HEK293T (cell line): ENCODE measurements at regions not wholly inside any gene's neighbourhood (a gene's known extent, or its start where the extent isn't known, plus 50 kb on each side); places are given as distances from the start of the nearest gene placed in this dataset.
A peak's percentile ranks its signal among the peaks of the same experiment; 100 is the strongest.

Source experiments
- CTCF ChIA-PET: fragments of 350-600 bp; formaldehyde crosslinking; extraction: SDS; loops from one replicate; lab custom pipeline; 2021; ENCODE audit warnings: antibody characterized with exemption, inconsistent platforms; lab: Yijun Ruan, JAX
- POLR2A ChIA-PET: fragments of 350-600 bp; formaldehyde crosslinking; extraction: SDS; loops from one replicate; lab custom pipeline; 2020; ENCODE audit warnings: antibody characterized with exemption, inconsistent platforms; lab: Yijun Ruan, JAX
- DNase-seq: peaks from one replicate; pipeline ENCODE4 v3.0.0; 2012; ENCODE audit warnings: mixed read lengths; ENCODE audit errors: extremely low spot score
- ARNT ChIP-seq: fragments of 450-650 bp; IDR thresholded peaks from 2 replicates; pipeline ENCODE4 v1.6.1; 2017; ENCODE audit warnings: mild to moderate bottlenecking
- BHLHE40 ChIP-seq: fragments of 450-650 bp; IDR thresholded peaks from 2 replicates; pipeline ENCODE4 v1.6.1; 2016; ENCODE audit warnings: mild to moderate bottlenecking, moderate library complexity, borderline replicate concordance
- CTBP1 ChIP-seq: fragments of 450-650 bp; IDR thresholded peaks from 2 replicates; pipeline ENCODE4 v1.6.1; 2016; ENCODE audit warnings: borderline replicate concordance
- ELF4 ChIP-seq: fragments of 450-650 bp; IDR thresholded peaks from 2 replicates; pipeline ENCODE4 v1.6.1; 2017; ENCODE audit warnings: antibody characterized with exemption
- FOXA1 ChIP-seq: fragments of 450-650 bp; IDR thresholded peaks from 2 replicates; pipeline ENCODE4 v1.6.1; 2016; ENCODE audit warnings: mild to moderate bottlenecking
- FOXK2 ChIP-seq: fragments of 450-650 bp; IDR thresholded peaks from 2 replicates; pipeline ENCODE4 v1.6.1; 2016; ENCODE audit warnings: mild to moderate bottlenecking
- FOXM1 ChIP-seq: fragments of 450-650 bp; IDR thresholded peaks from 2 replicates; pipeline ENCODE4 v1.6.1; 2017; ENCODE audit warnings: mild to moderate bottlenecking, borderline replicate concordance
- HDGF ChIP-seq: fragments of 450-650 bp; IDR thresholded peaks from 2 replicates; pipeline ENCODE4 v1.6.1; 2017; ENCODE audit warnings: antibody characterized with exemption, borderline replicate concordance
- L3MBTL2 ChIP-seq: fragments of 450-650 bp; conservative IDR thresholded peaks from 2 replicates; pipeline ENCODE4 v1.6.1; 2016; ENCODE audit warnings: mild to moderate bottlenecking
- LEF1 ChIP-seq: fragments of 450-650 bp; IDR thresholded peaks from 2 replicates; pipeline ENCODE4 v1.6.1; 2017; ENCODE audit warnings: mild to moderate bottlenecking, borderline replicate concordance
- NFRKB ChIP-seq: fragments of 450-650 bp; IDR thresholded peaks from 2 replicates; pipeline ENCODE4 v1.6.1; 2016; ENCODE audit warnings: mild to moderate bottlenecking, moderate library complexity
- SP1 ChIP-seq: fragments of 450-650 bp; IDR thresholded peaks from 2 replicates; pipeline ENCODE4 v1.6.1; 2017
- SUZ12 ChIP-seq: fragments of 450-650 bp; IDR thresholded peaks from 2 replicates; pipeline ENCODE4 v1.6.1; 2016; ENCODE audit warnings: mild to moderate bottlenecking
- TARDBP ChIP-seq: fragments of 450-650 bp; IDR thresholded peaks from 2 replicates; pipeline ENCODE4 v1.6.1; 2016
- ZNF384 ChIP-seq: fragments of 450-650 bp; IDR thresholded peaks from 2 replicates; pipeline ENCODE4 v1.6.1; 2016
- TF ChIP-seq, protein P1 (sequence below): fragments of 450-650 bp; IDR thresholded peaks from 2 replicates; pipeline ENCODE4 v1.6.1; 2016

DNA sequence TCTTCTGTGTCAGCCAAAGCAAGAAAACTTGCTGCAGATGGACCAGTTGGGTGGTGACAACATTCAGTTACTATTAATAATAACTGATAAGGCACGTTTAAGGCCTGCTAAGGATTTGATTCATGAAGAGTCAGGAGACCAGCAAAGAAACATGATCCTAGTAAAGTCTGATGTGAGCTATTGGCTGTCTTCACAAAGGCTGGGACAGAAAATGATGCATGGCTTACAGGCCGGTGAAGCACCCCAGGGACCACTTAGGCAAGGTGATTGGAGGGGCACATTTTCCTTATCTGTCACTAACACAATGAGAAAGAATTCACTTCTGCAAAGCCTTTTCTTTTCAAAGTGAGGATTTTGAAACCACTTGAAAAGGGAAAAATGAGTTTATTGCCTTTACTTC, 65.4 kb upstream of the TRPC3 start:
- CTCF ChIA-PET = no interaction called here
- POLR2A ChIA-PET = no interaction called here
- DNase-seq = no peak
- no peak for TF ChIP-seq LEF1
- TF ChIP-seq, protein P1, sequence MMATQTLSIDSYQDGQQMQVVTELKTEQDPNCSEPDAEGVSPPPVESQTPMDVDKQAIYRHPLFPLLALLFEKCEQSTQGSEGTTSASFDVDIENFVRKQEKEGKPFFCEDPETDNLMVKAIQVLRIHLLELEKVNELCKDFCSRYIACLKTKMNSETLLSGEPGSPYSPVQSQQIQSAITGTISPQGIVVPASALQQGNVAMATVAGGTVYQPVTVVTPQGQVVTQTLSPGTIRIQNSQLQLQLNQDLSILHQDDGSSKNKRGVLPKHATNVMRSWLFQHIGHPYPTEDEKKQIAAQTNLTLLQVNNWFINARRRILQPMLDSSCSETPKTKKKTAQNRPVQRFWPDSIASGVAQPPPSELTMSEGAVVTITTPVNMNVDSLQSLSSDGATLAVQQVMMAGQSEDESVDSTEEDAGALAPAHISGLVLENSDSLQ = peak; percentile 49; the same call in 1 of the 2 replicates

DNA sequence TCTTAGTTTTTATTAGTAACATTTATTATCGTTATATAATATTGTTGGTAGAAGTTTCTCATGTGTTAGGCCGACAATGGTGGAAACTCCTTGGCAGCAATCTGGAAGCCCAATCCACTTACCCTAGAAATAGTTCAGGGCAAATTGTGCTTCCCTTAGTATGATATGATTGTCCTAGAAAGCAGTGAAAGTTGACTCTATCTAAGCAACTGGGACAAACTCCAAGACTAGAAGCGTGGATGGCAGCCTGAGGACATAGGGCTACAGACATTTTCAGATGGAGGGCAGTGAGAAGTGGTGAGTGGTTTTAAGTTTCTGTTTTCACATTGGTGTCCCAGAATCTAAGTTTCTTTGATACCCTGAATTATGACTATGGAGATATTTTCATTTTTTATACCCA, 63.3 kb upstream of the TRPC3 start:
- no peak for DNase-seq
- TF ChIP-seq SP1 = no peak
- no peak for TF ChIP-seq ZNF384
- TF ChIP-seq, protein P1 = no peak
- no peak for TF ChIP-seq FOXK2
- TF ChIP-seq NFRKB = no peak
- no peak for TF ChIP-seq L3MBTL2
- no peak for TF ChIP-seq ELF4
- no peak for TF ChIP-seq LEF1
- TF ChIP-seq CTBP1 = no peak
- no peak for TF ChIP-seq FOXM1
- no peak for TF ChIP-seq BHLHE40
- TF ChIP-seq SUZ12 = no peak
- no peak for TF ChIP-seq TARDBP
- no peak for TF ChIP-seq ARNT
- no peak for TF ChIP-seq FOXA1
- TF ChIP-seq HDGF = no peak
- CTCF ChIA-PET = no interaction called here
- POLR2A ChIA-PET = no interaction called here

DNA sequence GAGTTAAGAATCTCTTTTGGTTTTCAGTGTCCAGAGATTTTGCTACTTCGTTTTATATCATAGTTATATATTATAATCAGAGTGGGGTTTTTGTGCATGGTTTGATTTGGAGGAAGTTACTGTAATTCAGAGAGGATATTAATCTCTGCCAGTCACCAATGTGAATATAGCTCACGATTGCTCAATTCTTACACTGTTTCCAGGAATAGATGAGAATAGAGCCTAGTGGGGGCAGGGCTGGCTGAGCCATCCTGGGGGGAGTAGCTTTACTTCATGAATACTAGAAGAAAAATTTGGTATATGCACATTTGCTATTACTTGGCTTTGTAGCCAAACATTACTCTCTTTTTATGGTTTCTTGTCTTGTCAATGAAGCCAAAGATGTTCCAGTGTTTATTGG, 60.9 kb upstream of the TRPC3 start:
- ChIA-PET POLR2A (no interaction called here), CTCF (interaction anchor here (0.6 kb wide), 1 partner anchor 111 kb away, joined by 3 read pairs; no protein-coding TSS in a partner anchor)
- no peak for DNase-seq
- no peak for TF ChIP-seq FOXA1
- TF ChIP-seq ZNF384 = no peak
- no peak for TF ChIP-seq FOXK2
- TF ChIP-seq L3MBTL2 = no peak
- TF ChIP-seq SUZ12 = no peak
- TF ChIP-seq SP1 = no peak
- no peak for TF ChIP-seq BHLHE40
- no peak for TF ChIP-seq FOXM1
- TF ChIP-seq NFRKB = no peak
- TF ChIP-seq HDGF = no peak
- TF ChIP-seq, protein P1 = no peak
- no peak for TF ChIP-seq ELF4
- TF ChIP-seq TARDBP = no peak
- TF ChIP-seq CTBP1 = no peak
- no peak for TF ChIP-seq ARNT

DNA sequence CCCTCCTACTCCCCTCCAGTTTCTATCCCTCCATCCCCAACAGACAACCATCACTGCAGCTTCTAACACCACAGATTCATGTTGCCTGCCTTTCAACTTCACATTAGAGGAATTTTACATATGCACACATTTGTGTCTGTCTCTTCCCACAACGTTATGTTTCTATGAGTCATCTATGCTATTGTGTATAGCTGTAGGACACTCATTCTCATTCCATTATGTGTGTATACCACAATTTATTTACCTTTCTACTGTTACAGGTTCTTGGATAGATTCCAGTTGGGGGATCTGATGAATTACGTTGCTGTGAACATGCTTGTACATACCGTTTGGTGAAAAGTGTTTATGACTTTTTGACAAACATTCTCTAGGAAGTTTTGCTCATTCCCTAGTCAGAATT, 58.8 kb upstream of the TRPC3 start:
- ChIA-PET POLR2A (no interaction called here), CTCF (no interaction called here)
- DNase-seq = no peak
- TF ChIP-seq L3MBTL2 (no peak), CTBP1 (no peak), BHLHE40 (no peak), LEF1 (no peak), FOXA1 (no peak), TARDBP (no peak), ARNT (no peak)
- TF ChIP-seq, protein P1 = no peak

DNA sequence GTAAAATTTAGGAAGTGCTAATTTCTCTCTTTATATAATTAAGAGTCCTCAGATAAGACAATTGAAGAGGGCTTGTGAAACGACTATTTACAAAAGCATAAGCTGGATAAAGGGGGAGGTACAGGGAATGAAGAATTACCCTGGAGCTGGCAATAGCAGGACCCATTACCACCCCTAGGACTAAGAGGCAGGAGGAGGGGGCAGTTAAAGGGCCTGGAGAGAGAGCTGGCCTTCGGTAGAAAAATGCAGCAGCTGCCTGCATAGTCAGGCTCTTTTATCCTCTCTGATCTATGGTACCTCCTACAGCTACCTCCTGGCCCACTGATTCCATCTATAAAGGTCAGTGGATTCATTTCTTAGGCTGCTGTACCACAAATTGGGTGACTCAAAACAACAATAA, 57.7 kb upstream of the TRPC3 start:
- POLR2A ChIA-PET = no interaction called here
- TF ChIP-seq HDGF (no peak), SP1 (no peak), TARDBP (no peak), FOXM1 (no peak), NFRKB (no peak), ARNT (no peak), FOXA1 (no peak), ZNF384 (no peak)
- TF ChIP-seq, protein P1 = no peak
- DNase-seq = no peak
- CTCF ChIA-PET = no interaction called here

DNA sequence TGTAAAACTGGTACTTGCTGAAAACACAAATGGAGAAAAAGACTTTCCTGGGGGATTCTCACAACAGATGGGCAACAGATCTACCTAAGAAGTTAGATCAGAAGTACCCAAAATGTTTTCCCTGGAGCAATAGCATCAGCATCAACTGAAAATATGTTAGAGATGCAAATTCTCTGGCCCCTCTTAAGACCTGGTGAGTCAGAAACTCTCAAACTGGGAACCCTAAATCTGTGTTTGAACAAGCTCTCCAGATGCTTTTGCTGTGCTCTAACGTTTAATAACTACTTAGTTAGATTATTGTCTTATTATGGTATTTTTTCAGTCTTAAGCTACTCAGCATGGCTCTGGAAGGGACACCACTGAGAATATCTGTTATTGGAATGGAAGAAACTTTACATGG, 55.2 kb upstream of the TRPC3 start:
- CTCF ChIA-PET = interaction anchor here (0.6 kb wide), 1 partner anchor 57 kb away, joined by 3 read pairs; no protein-coding TSS in a partner anchor
- POLR2A ChIA-PET = no interaction called here

More for the DNA sequence above, 55.2 kb upstream of the TRPC3 start:
- DNase-seq = no peak
- no peak for TF ChIP-seq SP1
- no peak for TF ChIP-seq TARDBP
- TF ChIP-seq CTBP1 = no peak
- TF ChIP-seq L3MBTL2 = no peak
- no peak for TF ChIP-seq ARNT
- no peak for TF ChIP-seq FOXM1
- no peak for TF ChIP-seq FOXK2
- no peak for TF ChIP-seq SUZ12
- TF ChIP-seq HDGF = no peak
- TF ChIP-seq NFRKB = no peak
- TF ChIP-seq, protein P1 = no peak
